IPS-18a (cell line): ENCODE measurements at regions not wholly inside any gene's neighbourhood (a gene's known extent, or its start where the extent isn't known, plus 50 kb on each side); places are given as distances from the start of the nearest gene placed in this dataset.

Experiments used
- H3K27ac ChIP-seq: one replicate; pipeline ENCODE4 v1.5.1; 2013; ENCODE audit warnings: low read length
- H3K27me3 ChIP-seq: one replicate; pipeline ENCODE4 v1.6.1; 2013; ENCODE audit warnings: mild to moderate bottlenecking, low read length; ENCODE audit not compliant: control insufficient read depth, insufficient read depth
- H3K36me3 ChIP-seq: one replicate; pipeline ENCODE4 v1.6.1; 2013; ENCODE audit warnings: low read depth, low read length; ENCODE audit not compliant: control insufficient read depth
- H3K4me1 ChIP-seq: one replicate; pipeline ENCODE4 v1.6.1; 2013; ENCODE audit warnings: low read depth, low read length; ENCODE audit not compliant: control insufficient read depth
- H3K4me3 ChIP-seq: one replicate; pipeline ENCODE4 v1.5.1; 2013; ENCODE audit warnings: low read length
- H3K9ac ChIP-seq: one replicate; pipeline ENCODE4 v1.6.1; 2013; ENCODE audit warnings: mild to moderate bottlenecking, low read length, moderate library complexity
- H3K9me3 ChIP-seq: one replicate; pipeline ENCODE4 v1.6.1; 2013; ENCODE audit warnings: low read depth, low read length; ENCODE audit not compliant: control insufficient read depth

DNA sequence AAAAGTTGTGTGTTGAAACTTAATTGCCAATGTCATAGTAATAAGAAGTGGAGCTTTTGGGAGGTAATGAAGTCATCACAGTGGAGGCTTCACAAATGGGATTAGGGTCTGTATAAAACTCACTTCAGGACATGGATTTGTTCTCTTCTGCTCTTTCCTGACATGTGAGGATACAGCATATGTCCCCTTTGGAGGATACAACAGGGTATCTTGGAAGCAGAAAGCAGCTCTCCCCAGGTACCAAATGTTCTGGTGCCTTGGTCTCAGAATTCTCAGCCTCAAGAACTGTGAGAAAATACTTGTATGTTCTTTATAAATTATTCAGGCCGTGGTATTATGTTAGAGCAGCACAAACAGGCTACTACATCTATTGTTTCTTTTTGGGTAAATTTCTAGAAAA is 210.9 kb downstream of the DIPK2A start:
- no peaks in the 10 kb centered on the region for H3K4me1 ChIP-seq
- H3K36me3 ChIP-seq, result no peaks in the 10 kb centered on the region
- no peaks in the 10 kb centered on the region for H3K9me3 ChIP-seq

DNA sequence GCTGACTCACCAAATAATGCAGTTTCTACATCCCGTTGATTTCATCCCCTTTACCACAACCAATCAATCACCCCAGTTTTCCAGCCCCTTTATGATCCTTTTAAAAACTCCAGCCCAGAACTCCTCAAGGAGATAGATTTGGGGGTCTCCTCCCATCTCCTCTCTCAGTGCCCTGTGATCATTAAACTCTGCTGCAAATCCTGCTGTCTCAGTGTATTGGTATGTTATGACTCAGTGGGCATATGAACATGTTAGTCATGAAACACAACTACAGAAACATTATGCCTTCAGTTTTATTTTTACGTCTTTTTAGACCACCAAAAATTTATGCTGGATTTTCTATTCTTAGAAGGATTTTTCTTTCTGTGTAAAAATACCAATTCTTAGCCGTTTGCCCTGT is 213.7 kb downstream of the DIPK2A start:
- Histone ChIP-seq H3K27ac (no peak overlapping the region), H3K4me1 (peaks cover 9% of the 10 kb centered on the region), H3K4me3 (no peak overlapping the region)

More for the DNA sequence above, 210.9 kb downstream of the DIPK2A start:
- no peak overlapping the region for H3K27ac ChIP-seq
- H3K9ac ChIP-seq, result no peak overlapping the region
- no peak overlapping the region for H3K4me3 ChIP-seq
- no peaks in the 10 kb centered on the region for H3K27me3 ChIP-seq

DNA sequence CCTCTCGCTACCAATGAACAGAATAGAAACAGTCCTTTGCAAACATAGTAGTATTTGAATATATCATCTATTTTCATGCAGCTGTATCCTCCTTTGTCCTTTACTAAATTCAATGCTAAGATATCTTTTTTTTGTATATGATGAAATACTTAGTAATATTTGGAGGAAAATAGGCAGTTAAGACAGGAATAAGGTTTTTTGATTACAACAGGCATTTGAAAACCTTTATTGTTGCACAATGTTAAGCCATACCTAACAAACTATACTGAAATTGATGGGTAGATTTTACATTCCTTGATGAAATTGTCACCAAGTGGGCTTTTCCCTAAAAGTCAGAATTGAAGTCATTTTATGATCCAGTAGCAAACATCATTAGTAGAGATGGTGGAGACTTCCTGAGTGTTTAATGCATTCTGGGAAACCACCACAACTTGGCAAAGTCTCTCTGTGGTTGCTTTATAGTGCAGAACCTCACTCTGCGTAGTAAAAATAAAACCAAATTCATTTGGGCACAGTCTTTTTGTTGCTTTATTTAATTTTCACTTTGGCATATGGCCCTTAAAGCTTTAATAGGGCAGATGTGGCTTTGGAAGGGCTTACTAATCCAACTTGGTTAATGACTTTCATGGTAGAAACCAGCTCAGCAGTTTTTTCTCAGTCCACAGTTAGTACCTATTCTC is 216.0 kb downstream of the DIPK2A start:
- Histone ChIP-seq H3K36me3 (no peaks in the 10 kb centered on the region), H3K4me3 (no peak overlapping the region), H3K9ac (no peak overlapping the region), H3K27ac (no peak overlapping the region), H3K9me3 (no peaks in the 10 kb centered on the region), H3K4me1 (peaks cover 9% of the 10 kb centered on the region), H3K27me3 (no peaks in the 10 kb centered on the region)

More for the DNA sequence above, 213.7 kb downstream of the DIPK2A start:
- Histone ChIP-seq H3K27me3 (no peaks in the 10 kb centered on the region), H3K36me3 (no peaks in the 10 kb centered on the region), H3K9me3 (no peaks in the 10 kb centered on the region), H3K9ac (no peak overlapping the region)

DNA sequence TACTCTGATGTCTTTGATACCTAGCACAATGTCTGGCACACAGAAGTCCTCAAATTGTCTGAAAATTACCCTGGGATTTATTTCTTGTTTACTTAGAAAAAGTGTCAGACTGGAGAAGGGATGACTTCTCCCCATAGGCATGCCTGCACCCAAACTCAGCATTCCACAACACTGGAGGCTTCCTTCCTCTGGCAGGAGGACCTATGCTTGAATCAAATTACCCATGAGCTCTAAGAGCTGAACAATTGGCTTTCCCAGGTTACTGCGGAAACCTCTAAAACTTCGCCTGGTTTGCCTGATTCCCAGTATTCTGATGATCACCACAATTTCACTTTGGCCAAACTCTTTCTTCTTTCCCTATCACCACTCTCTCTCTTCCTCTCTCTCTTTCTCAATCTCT is 217.4 kb downstream of the DIPK2A start:
- Histone ChIP-seq H3K4me3 (no peak overlapping the region), H3K9me3 (peaks cover under 1% of the 10 kb centered on the region), H3K27ac (no peak overlapping the region), H3K9ac (no peak overlapping the region), H3K27me3 (no peaks in the 10 kb centered on the region), H3K36me3 (no peaks in the 10 kb centered on the region), H3K4me1 (peaks cover 9% of the 10 kb centered on the region)

DNA sequence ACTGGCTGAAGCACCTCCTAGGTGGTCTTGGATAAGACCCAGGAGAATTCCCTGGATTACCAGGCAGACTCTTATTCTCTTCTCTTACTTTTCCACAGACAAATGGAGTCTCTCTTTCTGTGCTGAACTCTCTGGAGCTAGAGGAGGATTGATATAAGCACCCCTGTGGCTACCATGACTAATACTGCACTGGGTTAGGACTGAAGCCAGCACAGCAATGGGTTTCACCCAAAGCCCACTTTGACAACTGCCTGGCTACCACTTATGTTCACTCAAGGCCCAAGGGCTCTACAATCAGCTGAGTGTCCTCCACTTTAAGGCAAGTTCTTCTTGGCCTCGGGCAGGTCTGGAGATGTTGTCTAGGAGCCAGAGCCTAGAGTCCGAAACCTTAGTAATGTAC is 225.5 kb downstream of the DIPK2A start:
- H3K27me3 ChIP-seq, result no peaks in the 10 kb centered on the region
- H3K9ac ChIP-seq, result no peak overlapping the region
- no peaks in the 10 kb centered on the region for H3K4me1 ChIP-seq
- H3K27ac ChIP-seq, result no peak overlapping the region
- H3K4me3 ChIP-seq, result no peak overlapping the region
- H3K36me3 ChIP-seq, result no peaks in the 10 kb centered on the region
- peaks cover 11% of the 10 kb centered on the region for H3K9me3 ChIP-seq

DNA sequence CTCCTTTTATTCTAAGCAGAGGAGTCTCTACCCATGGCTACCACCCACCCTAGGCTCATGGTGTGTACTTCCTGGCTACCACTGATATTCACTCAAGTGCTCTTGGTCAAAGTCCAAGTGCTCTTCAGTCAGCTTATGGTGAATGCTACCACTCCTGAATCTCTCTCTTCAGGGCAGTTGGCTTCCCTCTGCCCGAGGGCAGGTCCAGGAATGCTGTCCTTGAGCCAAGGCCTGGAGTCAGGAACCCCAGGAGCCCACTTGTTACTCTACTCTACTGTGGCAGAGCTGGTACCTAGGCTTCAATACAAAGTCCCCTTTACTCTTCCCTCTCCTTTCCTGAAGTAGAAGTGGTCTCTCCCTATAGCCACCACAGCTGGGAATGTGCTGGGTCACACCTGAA is 226.0 kb downstream of the DIPK2A start:
- Histone ChIP-seq H3K9ac (no peak overlapping the region), H3K27ac (no peak overlapping the region), H3K4me1 (no peaks in the 10 kb centered on the region), H3K9me3 (peaks cover 11% of the 10 kb centered on the region), H3K4me3 (no peak overlapping the region), H3K27me3 (no peaks in the 10 kb centered on the region), H3K36me3 (no peaks in the 10 kb centered on the region)

DNA sequence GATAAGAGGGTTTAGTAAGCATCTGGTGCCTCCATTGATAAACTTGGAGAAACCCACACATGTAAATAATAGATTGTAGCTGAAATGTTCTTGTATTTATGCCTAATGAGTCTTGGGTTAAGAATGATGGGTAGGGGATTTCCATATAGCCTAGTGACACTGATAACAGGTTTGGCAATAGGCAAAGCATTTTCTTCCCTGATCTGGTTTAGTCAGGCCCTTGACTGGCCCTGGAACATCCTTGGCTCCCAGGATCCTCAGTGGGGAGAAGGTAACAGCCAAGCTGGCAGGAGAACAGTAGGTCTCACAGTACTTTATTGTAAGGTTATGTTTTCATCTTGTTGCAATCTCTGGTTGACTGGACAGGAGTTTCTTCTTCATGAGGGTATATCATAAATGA is 228.4 kb downstream of the DIPK2A start:
- Histone ChIP-seq H3K4me1 (no peaks in the 10 kb centered on the region), H3K27me3 (no peaks in the 10 kb centered on the region), H3K27ac (no peak overlapping the region), H3K9ac (no peak overlapping the region), H3K9me3 (peaks cover under 1% of the 10 kb centered on the region), H3K36me3 (no peaks in the 10 kb centered on the region), H3K4me3 (no peak overlapping the region)

DNA sequence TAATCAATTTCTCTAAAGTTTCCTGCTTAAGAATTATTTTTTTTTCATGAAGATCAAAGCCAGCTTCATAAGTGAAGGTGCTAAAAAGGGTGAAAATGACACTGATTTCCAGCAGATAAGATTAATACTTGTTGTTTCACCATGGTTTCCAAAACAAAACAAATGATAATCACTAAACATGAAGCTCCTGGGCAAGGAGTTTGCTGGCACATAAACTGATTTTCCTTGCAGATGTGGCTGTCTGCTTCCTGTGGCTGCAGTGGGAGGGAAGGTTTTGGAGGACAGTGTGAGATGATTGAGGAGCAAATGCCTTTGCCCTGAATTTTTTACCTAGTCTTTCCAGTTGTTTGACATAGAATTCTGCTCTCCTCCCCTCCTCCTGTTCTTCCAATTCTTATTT is 228.8 kb downstream of the DIPK2A start:
- Histone ChIP-seq H3K9me3 (no peaks in the 10 kb centered on the region), H3K4me3 (no peak overlapping the region), H3K27ac (no peak overlapping the region)

DNA sequence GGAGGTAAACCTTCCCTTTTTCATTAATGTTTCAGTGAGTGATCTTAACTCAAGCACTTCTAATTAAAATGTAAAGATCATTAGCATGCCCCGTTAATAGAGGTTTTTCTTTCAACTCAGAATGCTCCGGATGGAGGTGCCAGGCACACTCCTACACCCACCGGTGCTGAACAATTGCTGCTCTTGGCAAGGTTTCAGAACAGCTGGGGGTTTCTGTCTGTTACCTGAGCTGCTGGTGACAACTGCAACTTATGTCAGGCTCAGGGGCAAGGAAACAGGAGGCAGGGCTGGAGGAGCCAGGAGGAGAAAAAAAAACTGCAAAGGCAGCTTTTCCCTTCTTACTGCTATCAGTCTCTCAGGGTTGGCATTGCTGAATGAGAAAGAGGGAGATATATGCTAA is 250.1 kb downstream of the DIPK2A start:
- Histone ChIP-seq H3K9me3 (no peaks in the 10 kb centered on the region), H3K27me3 (no peaks in the 10 kb centered on the region), H3K4me1 (peaks cover 6% of the 10 kb centered on the region), H3K4me3 (no peak overlapping the region), H3K9ac (no peak overlapping the region), H3K36me3 (no peaks in the 10 kb centered on the region), H3K27ac (no peak overlapping the region)

More for the DNA sequence above, 228.8 kb downstream of the DIPK2A start:
- Histone ChIP-seq H3K4me1 (no peaks in the 10 kb centered on the region), H3K27me3 (no peaks in the 10 kb centered on the region), H3K36me3 (no peaks in the 10 kb centered on the region), H3K9ac (no peak overlapping the region)

DNA sequence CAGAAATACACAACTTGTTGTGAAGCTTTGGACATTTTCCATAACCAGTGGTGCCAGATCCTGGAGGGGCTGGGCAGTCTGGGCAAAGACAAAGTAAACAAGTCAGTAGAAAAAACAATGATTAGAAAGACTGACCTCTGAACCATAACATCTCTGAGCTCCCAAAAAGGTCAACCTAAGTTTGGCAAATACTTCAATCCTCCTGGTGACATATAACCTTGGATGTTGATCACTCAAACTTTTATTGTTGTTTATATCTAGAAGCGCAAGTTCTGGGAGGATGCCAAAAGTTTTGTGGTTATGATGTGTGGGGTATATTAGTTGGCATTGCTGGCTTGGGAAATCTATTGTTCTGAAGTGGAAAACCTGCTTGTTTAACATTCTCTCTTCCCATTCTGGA is 257.7 kb downstream of the DIPK2A start:
- no peaks in the 10 kb centered on the region for H3K36me3 ChIP-seq
- H3K27me3 ChIP-seq, result no peaks in the 10 kb centered on the region
- no peak overlapping the region for H3K9ac ChIP-seq
- no peaks in the 10 kb centered on the region for H3K4me1 ChIP-seq
- H3K9me3 ChIP-seq, result no peaks in the 10 kb centered on the region
- no peak overlapping the region for H3K4me3 ChIP-seq
- no peak overlapping the region for H3K27ac ChIP-seq

DNA sequence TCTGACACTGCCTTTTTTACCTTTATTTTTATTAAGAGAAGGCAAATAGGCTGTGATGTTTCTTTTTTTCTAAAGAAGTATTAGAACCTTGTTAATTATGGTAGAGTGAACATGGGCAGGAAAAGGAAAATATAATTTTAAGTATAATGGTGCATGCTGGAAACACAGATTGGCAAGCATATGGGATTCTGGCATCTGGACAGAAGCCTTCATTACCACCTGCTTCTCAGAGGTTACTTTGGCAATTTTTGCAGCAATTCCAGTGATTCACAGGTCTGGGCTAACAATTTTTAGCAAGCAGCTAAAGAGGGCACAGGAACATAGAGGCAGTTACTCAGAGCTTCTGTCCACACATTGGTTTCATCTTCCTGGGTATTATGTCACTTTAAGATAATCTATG is 258.3 kb downstream of the DIPK2A start:
- Histone ChIP-seq H3K4me3 (no peak overlapping the region), H3K9me3 (no peaks in the 10 kb centered on the region), H3K9ac (no peak overlapping the region), H3K27me3 (no peaks in the 10 kb centered on the region), H3K27ac (no peak overlapping the region), H3K4me1 (no peaks in the 10 kb centered on the region), H3K36me3 (no peaks in the 10 kb centered on the region)

DNA sequence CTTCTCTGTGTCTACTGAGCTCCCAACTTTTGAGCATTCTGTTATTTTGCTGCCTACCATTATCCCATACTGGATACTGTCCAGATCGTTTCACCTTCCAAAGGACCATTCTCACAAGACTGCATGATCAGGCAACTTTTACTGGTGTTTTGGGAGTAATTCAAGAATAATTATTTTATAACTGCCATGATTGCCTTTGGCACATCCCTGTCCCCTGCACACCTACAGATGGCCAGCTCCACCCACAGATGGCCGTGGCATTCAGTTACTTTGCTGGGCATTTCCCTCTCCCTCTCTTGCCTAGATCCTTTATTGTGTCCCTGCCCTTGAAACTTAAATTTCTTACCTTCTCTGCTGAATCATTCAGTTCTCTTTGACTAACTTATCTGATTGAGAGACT is 263.9 kb downstream of the DIPK2A start:
- no peaks in the 10 kb centered on the region for H3K4me1 ChIP-seq
- no peaks in the 10 kb centered on the region for H3K9me3 ChIP-seq
- no peak overlapping the region for H3K27ac ChIP-seq
- H3K4me3 ChIP-seq, result no peak overlapping the region
- no peak overlapping the region for H3K9ac ChIP-seq
- no peaks in the 10 kb centered on the region for H3K27me3 ChIP-seq
- no peaks in the 10 kb centered on the region for H3K36me3 ChIP-seq
